ENCODE measurements at regions not wholly inside any gene's neighbourhood (a gene's known extent, or its start where the extent isn't known, plus 50 kb on each side); places are given as distances from the start of the nearest gene placed in this dataset.
"Not testable (repeated sequence)": the region's sequence is repeated elsewhere in the genome, so short reads cannot be mapped to it uniquely, and the experiment has no call there.

DNA sequence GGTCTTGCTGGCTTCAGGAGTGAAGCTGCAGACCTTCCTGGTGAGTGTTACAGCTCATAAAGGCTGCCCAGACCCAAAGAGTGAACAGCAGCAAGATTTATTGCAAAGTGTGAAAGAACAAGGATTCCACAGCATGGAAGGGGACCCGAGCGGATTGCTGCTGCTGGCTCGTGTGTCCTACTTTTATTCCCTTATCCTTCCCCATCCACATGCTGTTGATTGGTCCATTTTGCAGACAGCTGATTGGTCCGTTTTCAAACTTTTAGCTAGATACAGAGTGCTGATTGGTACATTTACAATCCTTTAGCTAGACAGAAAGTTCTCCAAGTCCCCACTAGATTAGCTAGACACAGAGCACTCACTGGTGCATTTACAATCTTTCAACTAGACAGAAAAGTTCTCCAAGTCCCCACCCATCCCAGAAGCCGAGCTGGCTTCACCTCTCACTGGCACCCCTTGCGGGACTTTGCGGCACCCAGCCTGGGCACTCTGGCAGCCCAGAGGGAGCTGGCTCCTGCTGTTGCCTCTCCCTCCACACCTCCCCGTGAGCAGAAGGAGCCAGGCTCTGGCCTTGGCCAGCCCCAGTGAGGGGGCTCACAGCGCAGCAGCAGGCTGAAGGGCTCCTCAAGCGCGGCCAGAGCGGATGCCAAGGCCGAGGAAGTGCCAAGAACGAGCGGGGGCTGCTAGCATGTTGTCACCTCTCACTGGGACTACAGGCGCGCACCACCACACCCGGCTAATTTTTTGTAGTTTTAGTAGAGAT is 369.6 kb upstream of the POT1 start:
- ATAC-seq (ENCODE audit: low FRiP score) (no peak), DNase-seq (ENCODE audit: low spot score) (no peak)
- TF ChIP-seq, protein P1, sequence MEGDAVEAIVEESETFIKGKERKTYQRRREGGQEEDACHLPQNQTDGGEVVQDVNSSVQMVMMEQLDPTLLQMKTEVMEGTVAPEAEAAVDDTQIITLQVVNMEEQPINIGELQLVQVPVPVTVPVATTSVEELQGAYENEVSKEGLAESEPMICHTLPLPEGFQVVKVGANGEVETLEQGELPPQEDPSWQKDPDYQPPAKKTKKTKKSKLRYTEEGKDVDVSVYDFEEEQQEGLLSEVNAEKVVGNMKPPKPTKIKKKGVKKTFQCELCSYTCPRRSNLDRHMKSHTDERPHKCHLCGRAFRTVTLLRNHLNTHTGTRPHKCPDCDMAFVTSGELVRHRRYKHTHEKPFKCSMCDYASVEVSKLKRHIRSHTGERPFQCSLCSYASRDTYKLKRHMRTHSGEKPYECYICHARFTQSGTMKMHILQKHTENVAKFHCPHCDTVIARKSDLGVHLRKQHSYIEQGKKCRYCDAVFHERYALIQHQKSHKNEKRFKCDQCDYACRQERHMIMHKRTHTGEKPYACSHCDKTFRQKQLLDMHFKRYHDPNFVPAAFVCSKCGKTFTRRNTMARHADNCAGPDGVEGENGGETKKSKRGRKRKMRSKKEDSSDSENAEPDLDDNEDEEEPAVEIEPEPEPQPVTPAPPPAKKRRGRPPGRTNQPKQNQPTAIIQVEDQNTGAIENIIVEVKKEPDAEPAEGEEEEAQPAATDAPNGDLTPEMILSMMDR (IDR thresholded peaks at IDR 0.05) = no peak

DNA sequence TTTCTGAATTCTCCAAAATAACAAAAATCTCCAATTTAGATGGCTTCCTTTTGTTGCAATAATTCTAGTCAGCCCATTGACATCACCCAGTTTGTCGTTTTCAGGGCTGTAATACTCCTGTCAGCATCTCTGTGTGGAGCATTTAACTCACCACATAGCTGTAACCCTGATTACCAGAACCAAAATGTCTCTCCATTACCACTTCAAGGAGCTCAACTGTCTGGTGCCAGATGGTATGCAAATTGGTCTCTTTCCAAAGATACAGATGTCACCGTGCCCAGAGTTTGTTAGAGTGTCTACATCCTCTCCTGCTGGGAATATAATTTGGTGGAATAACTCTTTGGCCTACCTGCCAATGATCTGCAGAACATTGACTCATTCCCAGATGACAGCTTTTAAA is 350.3 kb upstream of the POT1 start:
- TF ChIP-seq, protein P1 (IDR thresholded peaks at IDR 0.05) = no peak
- no peak for ATAC-seq (ENCODE audit: low FRiP score)
- no peak for DNase-seq (ENCODE audit: low spot score)

DNA sequence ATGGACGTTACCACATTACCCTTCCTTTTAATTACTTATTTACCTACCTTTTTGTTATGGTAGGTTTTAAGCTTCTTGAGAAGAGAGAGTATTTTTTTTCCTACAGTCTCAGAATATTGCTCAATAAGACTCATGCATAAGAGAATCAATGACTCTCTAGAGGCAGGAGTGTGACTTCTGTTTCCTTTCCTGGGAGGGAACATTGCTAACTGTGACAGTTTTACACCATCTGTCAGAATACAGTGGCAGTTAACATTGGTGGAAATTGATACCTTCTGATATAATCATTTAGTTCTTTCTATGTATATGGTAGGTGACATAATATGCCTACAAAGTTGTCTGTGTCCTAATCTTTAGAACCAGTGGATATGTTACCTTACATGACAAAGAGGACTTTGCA is 348.7 kb upstream of the POT1 start:
- ATAC-seq (ENCODE audit: low FRiP score) = no peak
- no peak for DNase-seq (ENCODE audit: low spot score)
- TF ChIP-seq, protein P1 (IDR thresholded peaks at IDR 0.05) = no peak

DNA sequence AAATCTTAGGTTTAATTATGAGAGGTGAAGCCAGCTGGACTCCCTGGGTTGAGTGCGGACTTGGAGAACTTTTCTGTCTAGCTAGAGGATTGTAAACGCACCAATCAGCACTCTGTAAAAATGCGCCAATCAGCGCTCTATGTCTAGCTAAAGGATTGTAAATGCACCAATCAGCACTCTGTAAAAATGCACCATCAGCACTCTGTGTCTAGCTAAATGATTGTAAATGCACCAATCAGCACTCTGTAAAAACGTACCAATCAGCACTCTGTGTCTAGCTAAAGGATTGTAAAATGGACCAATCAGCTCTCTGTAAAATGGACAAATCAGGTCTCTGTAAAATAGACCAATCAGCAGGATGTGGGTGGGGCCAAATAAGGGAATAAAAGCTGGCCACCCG is 345.1 kb upstream of the POT1 start:
- DNase-seq (ENCODE audit: low spot score); ATAC-seq (ENCODE audit: low FRiP score): not testable (repeated sequence)

DNA sequence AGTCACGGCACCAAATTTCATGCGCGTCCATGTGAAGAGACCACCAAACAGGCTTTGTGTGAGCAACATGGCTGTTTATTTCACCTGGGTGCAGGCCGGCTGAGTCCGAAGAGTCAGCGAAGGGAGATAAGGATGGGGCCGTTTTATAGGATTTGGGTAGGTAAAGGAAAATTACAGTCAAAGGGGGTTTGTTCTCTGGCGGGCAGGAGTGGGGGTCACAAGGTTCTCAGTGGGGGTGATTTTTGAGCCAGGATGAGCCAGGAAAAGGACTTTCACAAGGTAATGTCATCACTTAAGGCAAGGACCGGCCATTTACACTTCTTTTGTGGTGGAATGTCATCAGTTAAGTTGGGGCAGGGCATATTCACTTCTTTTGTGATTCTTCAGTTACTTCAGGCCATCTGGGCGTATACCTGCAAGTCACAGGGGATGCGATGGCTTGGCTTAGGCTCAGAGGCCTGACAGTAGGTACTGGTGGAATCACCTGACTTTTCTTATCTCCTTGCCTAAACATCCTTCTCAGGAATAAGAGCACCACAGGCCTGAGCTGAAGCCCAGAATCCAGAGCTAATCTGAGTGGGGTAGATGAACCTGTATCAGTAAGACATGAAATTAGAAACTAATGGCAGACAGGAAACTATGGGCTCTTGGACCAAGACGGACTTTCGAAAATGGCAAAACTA is 334.7 kb upstream of the POT1 start:
- ATAC-seq (ENCODE audit: low FRiP score); DNase-seq (ENCODE audit: low spot score): not testable (repeated sequence)

DNA sequence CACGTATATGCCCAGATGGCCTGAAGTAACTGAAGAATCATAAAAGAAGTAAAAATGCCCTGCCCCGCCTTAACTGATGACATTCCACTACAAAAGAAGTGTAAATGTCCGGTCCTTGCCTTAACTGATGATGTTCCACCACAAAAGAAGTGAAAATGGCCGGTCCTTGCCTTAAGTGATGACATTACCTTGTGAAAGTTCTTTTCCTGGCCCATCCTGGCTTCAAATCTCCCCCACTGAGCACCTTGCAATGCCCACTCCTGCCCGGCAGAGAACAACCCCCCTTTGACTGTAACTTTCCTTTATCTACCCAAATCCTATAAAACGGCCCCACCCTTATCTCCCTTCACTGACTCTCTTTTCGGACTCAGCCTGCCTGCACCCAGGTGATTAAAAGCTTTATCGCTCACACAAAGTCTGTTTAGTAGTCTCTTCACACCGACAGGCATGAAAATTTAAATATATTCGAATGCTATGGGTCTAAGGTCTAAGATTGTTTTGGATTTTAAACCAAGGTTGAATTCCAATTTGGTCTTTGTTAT is 329.3 kb upstream of the POT1 start:
- DNase-seq (ENCODE audit: low spot score); ATAC-seq (ENCODE audit: low FRiP score): not testable (repeated sequence)

DNA sequence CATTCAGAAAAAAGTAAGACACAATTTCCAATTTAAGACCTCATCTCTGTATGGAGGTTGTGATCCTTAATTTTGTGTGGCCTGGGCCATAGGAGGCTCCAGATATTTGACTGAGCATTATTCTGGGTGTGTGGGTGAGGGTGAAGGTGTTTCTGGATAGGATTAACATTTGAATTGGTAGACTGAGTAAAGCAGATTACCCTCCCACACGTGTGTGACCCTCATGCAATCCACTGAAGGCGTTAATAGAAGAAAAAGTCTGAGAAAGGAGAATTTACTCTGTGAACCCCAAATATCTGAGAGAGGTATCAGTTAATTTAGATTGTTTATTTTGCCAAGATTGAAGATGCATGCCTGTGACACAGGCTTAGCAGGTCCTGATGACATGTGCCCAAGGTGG is 328.0 kb upstream of the POT1 start:
- no peak for ATAC-seq (ENCODE audit: low FRiP score)
- TF ChIP-seq, protein P1 (IDR thresholded peaks at IDR 0.05) = no peak

DNA sequence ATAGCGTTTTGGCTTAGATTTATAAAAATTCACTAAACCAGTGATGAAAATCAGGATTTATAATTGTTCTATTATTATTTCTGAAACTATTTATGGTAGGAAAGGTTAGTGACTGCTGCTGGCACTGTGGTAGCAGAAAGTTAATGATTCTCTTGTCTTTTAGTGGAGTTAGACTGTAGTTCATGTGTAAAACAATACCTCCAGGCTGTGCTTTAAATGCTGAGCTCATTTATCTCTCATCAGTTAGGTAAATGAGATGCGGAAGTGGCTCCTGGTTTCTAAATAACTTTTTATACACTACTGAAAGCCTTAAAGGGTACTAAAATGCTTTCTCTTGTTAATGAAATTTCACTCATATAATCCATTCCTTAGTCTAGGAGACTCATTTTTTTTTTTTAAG is 326.8 kb upstream of the POT1 start:
- TF ChIP-seq, protein P1 (IDR thresholded peaks at IDR 0.05) = no peak
- DNase-seq (ENCODE audit: low spot score) (no peak), ATAC-seq (ENCODE audit: low FRiP score) (no peak)

More for the DNA sequence above, 328.0 kb upstream of the POT1 start:
- no peak for DNase-seq (ENCODE audit: low spot score)

All from omental fat pad (tissue), 3 donors.